Astrocyte of the spinal cord (primary cell): ENCODE measurements at regions not wholly inside any gene's neighbourhood (a gene's known extent, or its start where the extent isn't known, plus 50 kb on each side); places are given as distances from the start of the nearest gene placed in this dataset.

Experiments
- DNase-seq: peaks from one replicate; pipeline ENCODE4 v3.0.0; 2011; ENCODE audit warnings: low read depth, low spot score
- H3K4me3 ChIP-seq: 2 replicates; pipeline ENCODE4 v1.5.1; 2011; ENCODE audit warnings: low read depth, mild to moderate bottlenecking, low read length, moderate library complexity
- in situ Hi-C: cut with HindIII; loops from 2 replicates; pipeline ENCODE4 v1.10.0; 2017; ENCODE audit warnings: low sequenced_read_pairs
- TF ChIP-seq, protein P1 (sequence below): IDR thresholded peaks from 2 replicates; pipeline ENCODE4 v1.5.1; 2012; ENCODE audit warnings: low read depth, mild to moderate bottlenecking, low read length, inconsistent platforms

DNA sequence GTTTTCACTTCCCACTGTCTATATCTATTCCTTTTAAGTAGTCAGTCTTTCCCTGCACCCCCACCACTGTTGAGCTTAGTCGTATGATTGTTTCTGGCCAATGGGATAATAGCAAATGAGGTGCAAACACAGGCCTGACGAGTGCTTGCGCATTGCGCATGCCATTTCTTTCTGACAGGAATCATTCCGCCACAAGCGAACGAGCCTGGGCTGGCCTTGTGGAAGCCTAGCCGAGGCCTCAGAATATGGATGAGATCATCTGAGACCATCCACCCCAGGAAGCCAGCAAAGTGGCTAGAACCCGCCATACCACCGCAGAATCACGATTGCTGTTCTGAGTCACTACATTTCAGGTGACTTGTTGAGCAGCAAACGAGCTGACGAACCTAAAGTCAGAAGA lies 52.2 kb upstream of the PRL start:
- no peak for DNase-seq
- no peak overlapping the region for H3K4me3 ChIP-seq
- TF ChIP-seq, protein P1, sequence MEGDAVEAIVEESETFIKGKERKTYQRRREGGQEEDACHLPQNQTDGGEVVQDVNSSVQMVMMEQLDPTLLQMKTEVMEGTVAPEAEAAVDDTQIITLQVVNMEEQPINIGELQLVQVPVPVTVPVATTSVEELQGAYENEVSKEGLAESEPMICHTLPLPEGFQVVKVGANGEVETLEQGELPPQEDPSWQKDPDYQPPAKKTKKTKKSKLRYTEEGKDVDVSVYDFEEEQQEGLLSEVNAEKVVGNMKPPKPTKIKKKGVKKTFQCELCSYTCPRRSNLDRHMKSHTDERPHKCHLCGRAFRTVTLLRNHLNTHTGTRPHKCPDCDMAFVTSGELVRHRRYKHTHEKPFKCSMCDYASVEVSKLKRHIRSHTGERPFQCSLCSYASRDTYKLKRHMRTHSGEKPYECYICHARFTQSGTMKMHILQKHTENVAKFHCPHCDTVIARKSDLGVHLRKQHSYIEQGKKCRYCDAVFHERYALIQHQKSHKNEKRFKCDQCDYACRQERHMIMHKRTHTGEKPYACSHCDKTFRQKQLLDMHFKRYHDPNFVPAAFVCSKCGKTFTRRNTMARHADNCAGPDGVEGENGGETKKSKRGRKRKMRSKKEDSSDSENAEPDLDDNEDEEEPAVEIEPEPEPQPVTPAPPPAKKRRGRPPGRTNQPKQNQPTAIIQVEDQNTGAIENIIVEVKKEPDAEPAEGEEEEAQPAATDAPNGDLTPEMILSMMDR, result no peak
- in situ Hi-C loops, result no loop called here

DNA sequence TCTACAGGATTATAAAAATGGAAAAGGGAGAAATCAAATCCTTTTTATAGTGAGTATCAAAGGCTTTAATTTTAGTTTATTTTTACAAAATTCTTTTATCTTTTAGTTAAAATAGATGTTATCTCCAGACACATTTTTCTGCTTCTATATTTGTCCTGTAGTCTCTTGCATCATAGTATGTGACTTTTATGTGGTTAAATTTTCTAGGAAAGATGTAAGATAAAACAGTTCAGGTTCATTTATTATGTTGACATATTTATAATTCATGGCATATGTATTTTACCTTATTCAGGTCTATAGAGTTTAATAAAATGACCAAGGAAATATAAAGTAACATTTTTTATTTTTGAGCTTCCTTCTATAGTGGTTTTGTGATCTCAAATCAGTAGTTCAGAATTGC lies 52.7 kb upstream of the PRL start:
- DNase-seq, result no peak
- TF ChIP-seq, protein P1, result no peak
- in situ Hi-C loops, result no loop called here
- no peak overlapping the region for H3K4me3 ChIP-seq

DNA sequence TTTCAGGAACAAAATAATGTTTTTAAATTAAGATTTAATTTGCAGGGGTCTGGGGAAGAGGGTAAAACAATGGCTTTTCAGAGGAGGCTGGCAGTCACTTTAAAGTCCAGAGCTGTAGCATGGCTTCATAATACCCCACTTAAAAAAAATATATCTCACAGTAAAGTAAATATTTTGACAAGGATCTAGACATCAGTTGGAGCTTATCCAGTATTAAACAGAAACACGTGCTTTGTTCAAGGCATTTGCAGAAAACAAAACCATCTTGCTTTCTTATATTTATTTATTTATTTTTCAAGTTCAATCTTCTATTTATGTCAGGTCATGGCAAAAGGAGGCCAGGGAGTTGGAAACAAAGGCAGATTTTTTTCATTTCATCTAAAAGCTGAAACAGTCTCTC lies 53.3 kb upstream of the PRL start:
- DNase-seq, result no peak
- in situ Hi-C loops, result no loop called here

DNA sequence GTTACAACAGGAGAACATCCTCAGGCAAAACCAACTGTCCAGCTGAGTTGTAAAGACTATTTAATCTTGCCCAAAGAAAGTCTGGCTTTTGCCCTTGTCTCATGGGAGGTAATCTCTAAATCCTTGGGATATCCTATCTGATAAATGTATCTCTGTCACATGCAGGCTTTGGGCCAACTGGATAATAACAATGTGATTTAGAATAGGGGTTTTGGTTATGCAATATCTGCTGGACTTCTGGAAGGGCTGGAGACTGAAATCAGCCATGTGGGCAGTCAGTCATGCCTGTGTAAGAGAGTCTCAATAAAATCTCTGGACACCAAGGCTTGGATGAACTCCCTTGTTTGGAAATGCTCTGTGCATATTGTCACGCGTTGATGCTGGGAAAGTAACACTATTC lies 56.3 kb upstream of the PRL start:
- no peak overlapping the region for H3K4me3 ChIP-seq
- DNase-seq, result no peak
- TF ChIP-seq, protein P1, result no peak
- in situ Hi-C loops, result no loop called here

More for the DNA sequence above, 53.3 kb upstream of the PRL start:
- H3K4me3 ChIP-seq, result no peak overlapping the region
- TF ChIP-seq, protein P1, result no peak

DNA sequence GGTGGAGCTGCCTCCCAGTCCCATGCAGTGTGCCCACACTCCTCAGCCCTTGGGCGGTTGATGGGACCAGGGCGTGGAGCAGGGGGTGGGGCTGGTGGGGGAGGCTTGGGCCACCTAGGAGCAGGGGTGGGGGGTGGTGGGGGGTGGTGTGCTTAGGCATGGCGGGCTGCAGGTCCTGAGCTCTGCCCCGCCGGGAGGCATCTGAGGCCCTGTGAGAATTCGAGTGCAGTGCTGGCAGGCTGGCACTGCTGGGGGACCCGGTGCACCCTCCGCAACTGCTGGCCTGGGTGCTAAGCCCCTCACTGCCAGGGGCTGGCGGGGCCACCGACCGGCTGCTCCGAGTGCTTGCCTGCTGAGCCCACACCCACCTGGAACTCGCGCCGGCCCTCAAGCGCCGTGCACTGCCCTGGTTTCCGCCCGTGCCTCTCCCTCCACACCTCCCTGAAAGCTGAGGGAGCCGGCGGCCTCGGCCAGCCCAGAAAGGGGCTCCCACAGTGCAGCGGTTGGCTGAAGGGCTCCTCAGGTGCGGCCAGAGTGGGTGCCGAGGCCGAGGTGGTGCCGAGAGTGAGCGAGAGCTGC lies 59.6 kb upstream of the PRL start:
- TF ChIP-seq, protein P1, result no peak
- DNase-seq, result no peak
- no peak overlapping the region for H3K4me3 ChIP-seq
- in situ Hi-C loops, result no loop called here

DNA sequence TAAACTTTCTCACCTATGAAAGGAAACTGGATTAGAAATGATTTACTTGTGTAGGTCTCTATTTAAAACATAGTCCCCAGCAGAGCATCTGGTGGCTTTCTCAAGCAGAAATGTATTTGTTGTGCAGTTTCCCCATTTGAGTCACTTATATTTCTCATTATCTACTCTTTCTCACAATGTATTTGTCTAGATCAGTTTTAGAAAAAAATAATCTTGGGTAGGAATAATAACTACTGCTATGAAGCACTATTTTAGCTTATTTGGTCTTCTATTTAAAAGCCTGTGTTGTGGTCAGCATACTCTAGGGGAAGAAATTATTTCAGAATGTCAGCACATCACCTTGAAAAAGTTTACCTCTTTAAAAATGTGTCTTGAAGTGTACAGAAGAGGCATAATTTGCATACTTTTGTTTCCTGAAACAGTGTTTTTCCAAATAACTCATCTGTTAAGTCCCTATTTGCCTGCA lies 60.9 kb upstream of the PRL start:
- TF ChIP-seq, protein P1, result no peak
- H3K4me3 ChIP-seq, result no peak overlapping the region
- in situ Hi-C loops, result no loop called here
- no peak for DNase-seq

DNA sequence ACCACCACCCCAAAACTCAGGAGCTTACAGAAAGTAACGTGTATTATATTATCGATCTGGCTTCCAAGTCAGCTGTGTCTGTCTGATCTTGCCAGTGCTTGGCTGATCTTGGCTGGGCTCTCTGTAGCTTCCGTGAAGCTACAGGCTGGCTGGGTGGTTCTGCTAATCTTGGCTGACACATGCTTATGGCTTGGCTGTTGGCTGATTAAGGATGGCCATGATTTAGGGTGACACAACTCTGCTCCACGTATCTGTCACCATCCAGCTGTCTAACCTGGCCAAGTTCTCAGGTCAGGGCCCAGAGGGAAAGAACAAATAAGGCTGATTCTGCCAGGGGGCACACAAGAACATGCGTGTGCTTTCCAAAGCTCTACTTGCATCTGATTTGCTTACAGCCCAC lies 64.7 kb upstream of the PRL start:
- in situ Hi-C loops, result no loop called here
- TF ChIP-seq, protein P1, result no peak
- H3K4me3 ChIP-seq, result no peak overlapping the region
- no peak for DNase-seq
